H1 (cell line): ENCODE measurements at regions not wholly inside any gene's neighbourhood (a gene's known extent, or its start where the extent isn't known, plus 50 kb on each side); places are given as distances from the start of the nearest gene placed in this dataset.

Experiments
- EP300 ChIP-seq, 2 experiments: IDR thresholded peaks; 1 replicate in 1 of 2; 2 replicates in 1 of 2; pipeline ENCODE4 v1.6.1; 2011 to 2012; ENCODE audit warnings: low read depth in 2 of 2, low read length in 2 of 2, mild to moderate bottlenecking in 2 of 2, borderline replicate concordance in 1 of 2, inconsistent platforms in 1 of 2, moderate library complexity in 1 of 2
- FOSL1 ChIP-seq: IDR thresholded peaks from 2 replicates; pipeline ENCODE4 v1.6.1; 2011; ENCODE audit warnings: mild to moderate bottlenecking, low read depth, low read length, moderate library complexity; ENCODE audit not compliant: insufficient read depth
- NRF1 ChIP-seq: IDR thresholded peaks from 2 replicates; pipeline ENCODE4 v1.6.1; 2011; ENCODE audit warnings: mild to moderate bottlenecking, low read depth, low read length, improper control_type of control experiment
- RNF2 ChIP-seq: fragments of 200-900, 300-1000 bp; sonication (generic); IDR thresholded peaks from 2 replicates; pipeline ENCODE4 v1.7.1; 2016; ENCODE audit warnings: borderline replicate concordance, low read depth, mild to moderate bottlenecking, antibody characterized with exemption, low read length; ENCODE audit not compliant: poor library complexity, severe bottlenecking; ENCODE audit errors: missing control alignments
- SP2 ChIP-seq: IDR thresholded peaks from 2 replicates; pipeline ENCODE4 v1.6.1; 2012; ENCODE audit warnings: mild to moderate bottlenecking, low read length, inconsistent platforms
- SP4 ChIP-seq: IDR thresholded peaks from 2 replicates; pipeline ENCODE4 v1.6.1; 2012; ENCODE audit warnings: low read length, inconsistent platforms
- TBP ChIP-seq: IDR thresholded peaks from 2 replicates; pipeline ENCODE4 v1.6.1; 2011; ENCODE audit warnings: low read depth, low read length, improper control_type of control experiment
- TF ChIP-seq, protein P1 (sequence below): fragments of 300-600 bp; sonication (generic); IDR thresholded peaks from 2 replicates; pipeline ENCODE4 v1.7.1; 2012; ENCODE audit warnings: low read length, moderate library complexity, mild to moderate bottlenecking, inconsistent platforms; ENCODE audit not compliant: insufficient replicate concordance
- TF ChIP-seq, protein P2 (sequence below): IDR thresholded peaks from 2 replicates; pipeline ENCODE4 v1.6.1; 2011; ENCODE audit warnings: low read depth, mild to moderate bottlenecking, low read length; ENCODE audit not compliant: insufficient read depth
- TF ChIP-seq, protein P3 (sequence below): IDR thresholded peaks from 2 replicates; pipeline ENCODE4 v1.6.1; 2012; ENCODE audit warnings: inconsistent platforms

DNA sequence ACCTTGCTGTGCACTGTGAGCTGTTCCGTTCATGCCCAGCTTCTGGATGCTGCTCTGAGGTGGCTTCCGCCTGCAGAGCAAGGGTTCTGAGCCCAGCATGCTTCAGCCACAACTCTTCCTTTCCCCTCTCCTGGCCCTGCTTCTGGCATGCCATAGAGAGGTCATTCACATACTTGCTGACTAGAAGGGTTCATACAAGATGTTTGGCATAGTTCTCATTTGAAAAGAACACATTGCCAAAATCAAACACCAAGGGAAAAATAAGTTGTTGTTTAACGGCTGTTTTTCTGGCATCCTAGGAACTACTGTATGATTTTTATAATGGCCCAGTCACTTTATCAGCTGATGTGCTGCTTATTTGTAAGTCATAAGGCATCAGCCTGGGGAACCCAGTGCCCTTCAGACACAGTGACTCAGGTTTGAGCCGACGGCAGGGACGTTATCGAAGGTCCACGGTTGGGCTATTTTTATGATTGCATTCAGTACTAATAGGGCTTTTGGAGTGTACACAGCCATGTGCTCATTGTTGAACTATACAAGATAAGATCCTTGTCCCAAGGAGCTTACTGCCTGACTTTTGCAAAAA is 53.9 kb upstream of the CTAGE1 start (continued):
- TF ChIP-seq, protein P1, sequence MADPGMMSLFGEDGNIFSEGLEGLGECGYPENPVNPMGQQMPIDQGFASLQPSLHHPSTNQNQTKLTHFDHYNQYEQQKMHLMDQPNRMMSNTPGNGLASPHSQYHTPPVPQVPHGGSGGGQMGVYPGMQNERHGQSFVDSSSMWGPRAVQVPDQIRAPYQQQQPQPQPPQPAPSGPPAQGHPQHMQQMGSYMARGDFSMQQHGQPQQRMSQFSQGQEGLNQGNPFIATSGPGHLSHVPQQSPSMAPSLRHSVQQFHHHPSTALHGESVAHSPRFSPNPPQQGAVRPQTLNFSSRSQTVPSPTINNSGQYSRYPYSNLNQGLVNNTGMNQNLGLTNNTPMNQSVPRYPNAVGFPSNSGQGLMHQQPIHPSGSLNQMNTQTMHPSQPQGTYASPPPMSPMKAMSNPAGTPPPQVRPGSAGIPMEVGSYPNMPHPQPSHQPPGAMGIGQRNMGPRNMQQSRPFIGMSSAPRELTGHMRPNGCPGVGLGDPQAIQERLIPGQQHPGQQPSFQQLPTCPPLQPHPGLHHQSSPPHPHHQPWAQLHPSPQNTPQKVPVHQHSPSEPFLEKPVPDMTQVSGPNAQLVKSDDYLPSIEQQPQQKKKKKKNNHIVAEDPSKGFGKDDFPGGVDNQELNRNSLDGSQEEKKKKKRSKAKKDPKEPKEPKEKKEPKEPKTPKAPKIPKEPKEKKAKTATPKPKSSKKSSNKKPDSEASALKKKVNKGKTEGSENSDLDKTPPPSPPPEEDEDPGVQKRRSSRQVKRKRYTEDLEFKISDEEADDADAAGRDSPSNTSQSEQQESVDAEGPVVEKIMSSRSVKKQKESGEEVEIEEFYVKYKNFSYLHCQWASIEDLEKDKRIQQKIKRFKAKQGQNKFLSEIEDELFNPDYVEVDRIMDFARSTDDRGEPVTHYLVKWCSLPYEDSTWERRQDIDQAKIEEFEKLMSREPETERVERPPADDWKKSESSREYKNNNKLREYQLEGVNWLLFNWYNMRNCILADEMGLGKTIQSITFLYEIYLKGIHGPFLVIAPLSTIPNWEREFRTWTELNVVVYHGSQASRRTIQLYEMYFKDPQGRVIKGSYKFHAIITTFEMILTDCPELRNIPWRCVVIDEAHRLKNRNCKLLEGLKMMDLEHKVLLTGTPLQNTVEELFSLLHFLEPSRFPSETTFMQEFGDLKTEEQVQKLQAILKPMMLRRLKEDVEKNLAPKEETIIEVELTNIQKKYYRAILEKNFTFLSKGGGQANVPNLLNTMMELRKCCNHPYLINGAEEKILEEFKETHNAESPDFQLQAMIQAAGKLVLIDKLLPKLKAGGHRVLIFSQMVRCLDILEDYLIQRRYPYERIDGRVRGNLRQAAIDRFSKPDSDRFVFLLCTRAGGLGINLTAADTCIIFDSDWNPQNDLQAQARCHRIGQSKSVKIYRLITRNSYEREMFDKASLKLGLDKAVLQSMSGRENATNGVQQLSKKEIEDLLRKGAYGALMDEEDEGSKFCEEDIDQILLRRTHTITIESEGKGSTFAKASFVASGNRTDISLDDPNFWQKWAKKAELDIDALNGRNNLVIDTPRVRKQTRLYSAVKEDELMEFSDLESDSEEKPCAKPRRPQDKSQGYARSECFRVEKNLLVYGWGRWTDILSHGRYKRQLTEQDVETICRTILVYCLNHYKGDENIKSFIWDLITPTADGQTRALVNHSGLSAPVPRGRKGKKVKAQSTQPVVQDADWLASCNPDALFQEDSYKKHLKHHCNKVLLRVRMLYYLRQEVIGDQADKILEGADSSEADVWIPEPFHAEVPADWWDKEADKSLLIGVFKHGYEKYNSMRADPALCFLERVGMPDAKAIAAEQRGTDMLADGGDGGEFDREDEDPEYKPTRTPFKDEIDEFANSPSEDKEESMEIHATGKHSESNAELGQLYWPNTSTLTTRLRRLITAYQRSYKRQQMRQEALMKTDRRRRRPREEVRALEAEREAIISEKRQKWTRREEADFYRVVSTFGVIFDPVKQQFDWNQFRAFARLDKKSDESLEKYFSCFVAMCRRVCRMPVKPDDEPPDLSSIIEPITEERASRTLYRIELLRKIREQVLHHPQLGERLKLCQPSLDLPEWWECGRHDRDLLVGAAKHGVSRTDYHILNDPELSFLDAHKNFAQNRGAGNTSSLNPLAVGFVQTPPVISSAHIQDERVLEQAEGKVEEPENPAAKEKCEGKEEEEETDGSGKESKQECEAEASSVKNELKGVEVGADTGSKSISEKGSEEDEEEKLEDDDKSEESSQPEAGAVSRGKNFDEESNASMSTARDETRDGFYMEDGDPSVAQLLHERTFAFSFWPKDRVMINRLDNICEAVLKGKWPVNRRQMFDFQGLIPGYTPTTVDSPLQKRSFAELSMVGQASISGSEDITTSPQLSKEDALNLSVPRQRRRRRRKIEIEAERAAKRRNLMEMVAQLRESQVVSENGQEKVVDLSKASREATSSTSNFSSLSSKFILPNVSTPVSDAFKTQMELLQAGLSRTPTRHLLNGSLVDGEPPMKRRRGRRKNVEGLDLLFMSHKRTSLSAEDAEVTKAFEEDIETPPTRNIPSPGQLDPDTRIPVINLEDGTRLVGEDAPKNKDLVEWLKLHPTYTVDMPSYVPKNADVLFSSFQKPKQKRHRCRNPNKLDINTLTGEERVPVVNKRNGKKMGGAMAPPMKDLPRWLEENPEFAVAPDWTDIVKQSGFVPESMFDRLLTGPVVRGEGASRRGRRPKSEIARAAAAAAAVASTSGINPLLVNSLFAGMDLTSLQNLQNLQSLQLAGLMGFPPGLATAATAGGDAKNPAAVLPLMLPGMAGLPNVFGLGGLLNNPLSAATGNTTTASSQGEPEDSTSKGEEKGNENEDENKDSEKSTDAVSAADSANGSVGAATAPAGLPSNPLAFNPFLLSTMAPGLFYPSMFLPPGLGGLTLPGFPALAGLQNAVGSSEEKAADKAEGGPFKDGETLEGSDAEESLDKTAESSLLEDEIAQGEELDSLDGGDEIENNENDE: no peak
- no peak for TF ChIP-seq SP2
- no peak for TF ChIP-seq FOSL1
- TF ChIP-seq SP4: no peak
- no peak for TF ChIP-seq TBP
- TF ChIP-seq, protein P2, sequence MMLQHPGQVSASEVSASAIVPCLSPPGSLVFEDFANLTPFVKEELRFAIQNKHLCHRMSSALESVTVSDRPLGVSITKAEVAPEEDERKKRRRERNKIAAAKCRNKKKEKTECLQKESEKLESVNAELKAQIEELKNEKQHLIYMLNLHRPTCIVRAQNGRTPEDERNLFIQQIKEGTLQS: no peak
- no peak for TF ChIP-seq RNF2
- no peak for TF ChIP-seq EP300 (IDR thresholded peaks at IDR 0.05; ENCODE audit: borderline replicate concordance in 1 of 2, low read depth in 2 of 2, low read length in 2 of 2)
- TF ChIP-seq, protein P3, sequence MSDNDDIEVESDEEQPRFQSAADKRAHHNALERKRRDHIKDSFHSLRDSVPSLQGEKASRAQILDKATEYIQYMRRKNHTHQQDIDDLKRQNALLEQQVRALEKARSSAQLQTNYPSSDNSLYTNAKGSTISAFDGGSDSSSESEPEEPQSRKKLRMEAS: no peak
- TF ChIP-seq NRF1: no peak
